GM13977 (cell line): ENCODE measurements at regions not wholly inside any gene's neighbourhood (a gene's known extent, or its start where the extent isn't known, plus 50 kb on each side); places are given as distances from the start of the nearest gene placed in this dataset.

Experiments used
- DNase-seq: peaks from one replicate; pipeline ENCODE4 v3.0.0; 2012; ENCODE audit warnings: low spot score
- CTCF ChIP-seq: IDR thresholded peaks from 2 replicates; pipeline ENCODE4 v1.5.1; 2012; ENCODE audit warnings: mild to moderate bottlenecking, control low read depth; ENCODE audit not compliant: insufficient read depth; ENCODE audit errors: extremely low read depth, missing control alignments
- in situ Hi-C: fragments of 300-500 bp; cut with MboI; formaldehyde crosslinking; loops from one replicate; pipeline ENCODE4 v1.12.0; 2022; ENCODE audit warnings: low sequenced_read_pairs, low pct_unique_long_range_greater_than_20kb, mixed read lengths, inconsistent platforms; ENCODE audit not compliant: unreplicated experiment

- TF ChIP-seq CTCF = no peak
- in situ Hi-C loops = no loop called here
- DNase-seq = no peak
Measured at GRCh38 chr13:50701469-50701868, 142.0 kb downstream of the DLEU7 start.

GRCh38 chr13:50706505-50706904, 137.0 kb downstream of the DLEU7 start:
- in situ Hi-C loops = no loop called here
- DNase-seq = no peak
- TF ChIP-seq CTCF = no peak

GRCh38 chr13:50707628-50708027, 135.9 kb downstream of the DLEU7 start:
- no peak for DNase-seq
- in situ Hi-C loops = no loop called here
- TF ChIP-seq CTCF = no peak

GRCh38 chr13:50708461-50708860, 135.0 kb downstream of the DLEU7 start:
- TF ChIP-seq CTCF = no peak
- no peak for DNase-seq
- in situ Hi-C loops = no loop called here

- in situ Hi-C loops = no loop called here
Measured at GRCh38 chr13:50709058-50709457, 134.4 kb downstream of the DLEU7 start.

GRCh38 chr13:50711131-50711815, 132.2 kb downstream of the DLEU7 start:
- in situ Hi-C loops = no loop called here
- TF ChIP-seq CTCF = no peak
- DNase-seq = no peak

More at GRCh38 chr13:50709058-50709457, 134.4 kb downstream of the DLEU7 start:
- no peak for DNase-seq
- TF ChIP-seq CTCF = no peak

GRCh38 chr13:50711996-50712395, 131.5 kb downstream of the DLEU7 start:
- in situ Hi-C loops = no loop called here
- TF ChIP-seq CTCF = no peak
- DNase-seq = no peak
